ENCODE measurements at regions not wholly inside any gene's neighbourhood (a gene's known extent, or its start where the extent isn't known, plus 50 kb on each side); places are given as distances from the start of the nearest gene placed in this dataset.

- DNase-seq: peak; percentile 6
These were observed 552.3 kb downstream of the KCNJ3 start for GRCh38 chr2:155250800-155251199.

- DNase-seq: no peak
These were observed 541.7 kb downstream of the KCNJ3 start for GRCh38 chr2:155240176-155240575.

- DNase-seq: no peak
These were observed 537.2 kb downstream of the KCNJ3 start for GRCh38 chr2:155235710-155236109.

- peak; percentile 43 for DNase-seq
These were observed 525.4 kb downstream of the KCNJ3 start for GRCh38 chr2:155223781-155224406.

- DNase-seq: no peak
These were observed 520.5 kb downstream of the KCNJ3 start for GRCh38 chr2:155218945-155219344.

GRCh38 chr2:155218292-155218924 is 519.9 kb downstream of the KCNJ3 start:
- no peak for DNase-seq

- DNase-seq: no peak
These were observed 516.7 kb downstream of the KCNJ3 start for GRCh38 chr2:155215037-155215707.

- DNase-seq: no peak
These were observed 511.4 kb downstream of the KCNJ3 start for GRCh38 chr2:155209696-155210450.

- DNase-seq: no peak
These were observed 504.7 kb downstream of the KCNJ3 start for GRCh38 chr2:155203178-155203577.

- DNase-seq: no peak
These were observed 502.3 kb downstream of the KCNJ3 start for GRCh38 chr2:155200753-155201152.

GRCh38 chr2:155190342-155190741 is 491.8 kb downstream of the KCNJ3 start:
- DNase-seq: peak; percentile 78

GRCh38 chr2:155178921-155179320 is 480.4 kb downstream of the KCNJ3 start:
- no peak for DNase-seq

GRCh38 chr2:155176345-155176744 is 477.9 kb downstream of the KCNJ3 start:
- no peak for DNase-seq

- no peak for DNase-seq
These were observed 470.8 kb downstream of the KCNJ3 start for GRCh38 chr2:155169317-155169716.

GRCh38 chr2:155162494-155162893 is 464.0 kb downstream of the KCNJ3 start:
- DNase-seq: no peak

GRCh38 chr2:155161314-155161713 is 462.8 kb downstream of the KCNJ3 start:
- no peak for DNase-seq

GRCh38 chr2:155157711-155158110 is 459.2 kb downstream of the KCNJ3 start:
- no peak for DNase-seq

- DNase-seq: no peak
These were observed 458.6 kb downstream of the KCNJ3 start for GRCh38 chr2:155157065-155157464.

GRCh38 chr2:155151945-155152344 is 453.4 kb downstream of the KCNJ3 start:
- DNase-seq: no peak

- no peak for DNase-seq
These were observed 453.0 kb downstream of the KCNJ3 start for GRCh38 chr2:155151472-155151871.

- DNase-seq: no peak
These were observed 447.3 kb downstream of the KCNJ3 start for GRCh38 chr2:155145758-155146229.

- no peak for DNase-seq
These were observed 442.9 kb downstream of the KCNJ3 start for GRCh38 chr2:155141418-155141817.

GRCh38 chr2:155125585-155126230 is 427.2 kb downstream of the KCNJ3 start:
- no peak for DNase-seq
